ENCODE measurements at regions not wholly inside any gene's neighbourhood (a gene's known extent, or its start where the extent isn't known, plus 50 kb on each side); places are given as distances from the start of the nearest gene placed in this dataset.

GRCh38 chr9:71515626-71516025 is 252.7 kb downstream of the CEMIP2 start:
- TF ChIP-seq CTCF (IDR thresholded peaks at IDR 0.05; ENCODE audit: insufficient read depth, low read depth, low read length) (no peak), EZH2 (IDR thresholded peaks at IDR 0.05; ENCODE audit: insufficient read depth, low read length) (no peak)
